CD4-positive, alpha-beta memory T cell (primary cell): ENCODE measurements at regions not wholly inside any gene's neighbourhood (a gene's known extent, or its start where the extent isn't known, plus 50 kb on each side); places are given as distances from the start of the nearest gene placed in this dataset.
"Not testable (repeated sequence)": the region's sequence is repeated elsewhere in the genome, so short reads cannot be mapped to it uniquely, and the experiment has no call there.

ENCODE experiments used
- CTCF ChIA-PET: fragments of 350-600 bp; sonication (Branson Sonifier 250); formaldehyde crosslinking; loops from one replicate; lab custom pipeline; 2021; ENCODE audit warnings: inconsistent platforms; ENCODE audit not compliant: partially characterized antibody; lab: Charles Lee
- POLR2A ChIA-PET: fragments of 350-600 bp; sonication (Branson Sonifier 250); formaldehyde crosslinking; loops from one replicate; lab custom pipeline; 2021; ENCODE audit not compliant: partially characterized antibody; lab: Charles Lee
- DNase-seq, 5 donors: peaks; one replicate each; pipeline versions ENCODE4 v3.0.0 to v3.0.0-alpha.2; 2020 to 2022; ENCODE audit warnings: mixed read lengths in 1 of 5
- H3K27ac ChIP-seq: one replicate; pipeline ENCODE4 v1.7.0; 2013; ENCODE audit warnings: low read depth, low read length
- H3K27me3 ChIP-seq: 2 replicates; pipeline ENCODE4 v1.7.0; 2013; ENCODE audit warnings: mild to moderate bottlenecking, low read length, moderate library complexity; ENCODE audit not compliant: insufficient read depth
- H3K36me3 ChIP-seq: 2 replicates; pipeline ENCODE4 v1.7.0; 2013; ENCODE audit warnings: mild to moderate bottlenecking, low read length, moderate library complexity; ENCODE audit not compliant: insufficient read depth
- H3K4me1 ChIP-seq: 2 replicates; pipeline ENCODE4 v1.7.0; 2013; ENCODE audit warnings: mild to moderate bottlenecking, low read length, moderate library complexity; ENCODE audit not compliant: insufficient read depth
- H3K4me3 ChIP-seq, 2 donors: one replicate each; pipeline ENCODE4 v1.7.0; 2013; ENCODE audit warnings: low read length in 2 of 2, mild to moderate bottlenecking in 1 of 2
- H3K9me3 ChIP-seq, 2 donors: one replicate each; pipeline ENCODE4 v1.7.0; 2013; ENCODE audit warnings: low read length in 2 of 2, control low read depth in 1 of 2; ENCODE audit not compliant: control insufficient read depth in 1 of 2
- H3K27ac Mint-ChIP-seq, 7 donors: one replicate each; pipeline ENCODE4 v1.8.0; 2020 to 2021; ENCODE audit warnings: mixed read lengths in 7 of 7, mild to moderate bottlenecking in 6 of 7, inconsistent platforms in 3 of 7, moderate library complexity in 3 of 7
- H3K27me3 Mint-ChIP-seq, 2 donors: one replicate each; pipeline ENCODE4 v1.8.0; 2020 to 2021; ENCODE audit warnings: mixed read lengths in 2 of 2
- H3K36me3 Mint-ChIP-seq, 2 donors: one replicate each; pipeline ENCODE4 v1.8.0; 2020 to 2021; ENCODE audit warnings: mixed read lengths in 2 of 2, inconsistent platforms in 1 of 2, mild to moderate bottlenecking in 1 of 2
- H3K4me1 Mint-ChIP-seq, 4 donors: one replicate each; pipeline ENCODE4 v1.8.0; 2020 to 2021; ENCODE audit warnings: mixed read lengths in 4 of 4, mild to moderate bottlenecking in 1 of 4
- H3K4me3 Mint-ChIP-seq, 8 donors: one replicate each; pipeline ENCODE4 v1.8.0; 2020 to 2021; ENCODE audit warnings: mixed read lengths in 8 of 8, mild to moderate bottlenecking in 7 of 8, moderate library complexity in 6 of 8, inconsistent platforms in 3 of 8
- H3K9me3 Mint-ChIP-seq, 8 donors: one replicate each; pipeline ENCODE4 v1.8.0; 2020 to 2021; ENCODE audit warnings: mixed read lengths in 8 of 8, mild to moderate bottlenecking in 5 of 8, inconsistent platforms in 3 of 8, moderate library complexity in 1 of 8
- intact Hi-C: fragments of 100-400 bp; cut with micrococcal nuclease; formaldehyde crosslinking; loops from one replicate; pipeline ENCODE4 v1.15.1; 2023

- H3K4me1 Mint-ChIP-seq, H3K9me3 ChIP-seq, intact Hi-C loops, H3K27ac ChIP-seq, DNase-seq, H3K4me1 ChIP-seq, H3K27ac Mint-ChIP-seq, H3K27me3 ChIP-seq, H3K36me3 ChIP-seq, POLR2A ChIA-PET, CTCF ChIA-PET, H3K4me3 ChIP-seq, H3K9me3 Mint-ChIP-seq, H3K36me3 Mint-ChIP-seq: not testable (repeated sequence)
- Mint-ChIP-seq H3K4me3 (peak overlapping the region in 1 of 8 donors; percentile 19), H3K27me3 (peaks cover 8 to 14% of the 10 kb centered on the region in 2 donors)
These were observed 55.3 kb downstream of the BBS10 start for GRCh38 chr12:76292891-76293290.

- CTCF ChIA-PET, H3K9me3 ChIP-seq, H3K9me3 Mint-ChIP-seq, H3K36me3 Mint-ChIP-seq, H3K36me3 ChIP-seq, H3K27ac Mint-ChIP-seq, H3K4me1 ChIP-seq, H3K27me3 ChIP-seq, H3K4me3 Mint-ChIP-seq, intact Hi-C loops, H3K4me1 Mint-ChIP-seq, DNase-seq, H3K4me3 ChIP-seq, POLR2A ChIA-PET, H3K27ac ChIP-seq: not testable (repeated sequence)
- H3K27me3 Mint-ChIP-seq, result peaks cover 8 to 14% of the 10 kb centered on the region in 2 donors
These were observed 55.9 kb downstream of the BBS10 start for GRCh38 chr12:76292305-76292704.

GRCh38 chr12:76290963-76291859 lies 57.0 kb downstream of the BBS10 start:
- Histone ChIP-seq H3K4me1 (no peaks in the 10 kb centered on the region), H3K4me3 (no peak overlapping the region), H3K27me3 (no peaks in the 10 kb centered on the region), H3K27ac (no peak overlapping the region), H3K36me3 (no peaks in the 10 kb centered on the region), H3K9me3 (no peaks in the 10 kb centered on the region)
- peaks cover 0 to 10% (median 5%) of the 10 kb centered on the region in 8 donors for H3K9me3 Mint-ChIP-seq
- H3K36me3 Mint-ChIP-seq, result no peaks in the 10 kb centered on the region
- DNase-seq, result no peak
- ChIA-PET POLR2A (no interaction called here), CTCF (no interaction called here)
- intact Hi-C loops, result no loop called here
- H3K27me3 Mint-ChIP-seq, result peaks cover 10 to 14% of the 10 kb centered on the region in 2 donors
- H3K4me3 Mint-ChIP-seq, result no peak overlapping the region
- no peaks in the 10 kb centered on the region for H3K4me1 Mint-ChIP-seq
- no peak overlapping the region for H3K27ac Mint-ChIP-seq

- H3K9me3 ChIP-seq, result no peaks in the 10 kb centered on the region
- no peaks in the 10 kb centered on the region for H3K27me3 ChIP-seq
- Mint-ChIP-seq H3K27ac (no peak overlapping the region), H3K9me3 (peaks cover 0 to 6% (median under 1%) of the 10 kb centered on the region in 8 donors), H3K27me3 (peaks cover 10 to 12% of the 10 kb centered on the region in 2 donors), H3K4me1 (no peaks in the 10 kb centered on the region), H3K4me3 (no peak overlapping the region), H3K36me3 (no peaks in the 10 kb centered on the region)
- POLR2A ChIA-PET, result no interaction called here
- H3K36me3 ChIP-seq, result no peaks in the 10 kb centered on the region
- DNase-seq, result no peak
- no peak overlapping the region for H3K4me3 ChIP-seq
- H3K27ac ChIP-seq, result no peak overlapping the region
- CTCF ChIA-PET, result no interaction called here
- H3K4me1 ChIP-seq, result no peaks in the 10 kb centered on the region
- intact Hi-C loops, result no loop called here
These were observed 60.0 kb downstream of the BBS10 start for GRCh38 chr12:76288218-76288617.

- intact Hi-C loops, result no loop called here
- DNase-seq, result no peak
- Mint-ChIP-seq H3K36me3 (no peaks in the 10 kb centered on the region), H3K27ac (no peak overlapping the region), H3K4me1 (no peaks in the 10 kb centered on the region), H3K27me3 (peaks cover 7 to 9% of the 10 kb centered on the region in 2 donors), H3K9me3 (no peaks in the 10 kb centered on the region), H3K4me3 (no peak overlapping the region)
- CTCF ChIA-PET, result no interaction called here
- POLR2A ChIA-PET, result no interaction called here
- Histone ChIP-seq H3K4me3 (no peak overlapping the region), H3K27me3 (no peaks in the 10 kb centered on the region), H3K4me1 (no peaks in the 10 kb centered on the region), H3K27ac (no peak overlapping the region), H3K9me3 (no peaks in the 10 kb centered on the region), H3K36me3 (no peaks in the 10 kb centered on the region)
These were observed 63.1 kb downstream of the BBS10 start for GRCh38 chr12:76284816-76285750.

- Histone ChIP-seq H3K9me3 (no peaks in the 10 kb centered on the region), H3K27me3 (no peaks in the 10 kb centered on the region), H3K4me3 (no peak overlapping the region), H3K4me1 (no peaks in the 10 kb centered on the region), H3K27ac (no peak overlapping the region), H3K36me3 (no peaks in the 10 kb centered on the region)
- POLR2A ChIA-PET, result no interaction called here
- CTCF ChIA-PET, result no interaction called here
- H3K9me3 Mint-ChIP-seq, result no peaks in the 10 kb centered on the region
- peaks cover 5 to 9% of the 10 kb centered on the region in 2 donors for H3K27me3 Mint-ChIP-seq
- no peak overlapping the region for H3K4me3 Mint-ChIP-seq
- DNase-seq, result no peak
- no peak overlapping the region for H3K27ac Mint-ChIP-seq
- H3K4me1 Mint-ChIP-seq, result no peaks in the 10 kb centered on the region
- intact Hi-C loops, result no loop called here
- no peaks in the 10 kb centered on the region for H3K36me3 Mint-ChIP-seq
These were observed 65.5 kb downstream of the BBS10 start for GRCh38 chr12:76282744-76283143.

GRCh38 chr12:76277480-76277879 lies 70.7 kb downstream of the BBS10 start:
- H3K4me3 ChIP-seq, result no peak overlapping the region
- ChIA-PET CTCF (no interaction called here), POLR2A (no interaction called here)
- H3K4me1 ChIP-seq, result no peaks in the 10 kb centered on the region
- no peaks in the 10 kb centered on the region for H3K36me3 ChIP-seq
- no peak for DNase-seq
- no peaks in the 10 kb centered on the region for H3K9me3 ChIP-seq
- H3K4me3 Mint-ChIP-seq, result no peak overlapping the region
- H3K27me3 ChIP-seq, result no peaks in the 10 kb centered on the region
- no peak overlapping the region for H3K27ac Mint-ChIP-seq
- intact Hi-C loops, result no loop called here
- H3K4me1 Mint-ChIP-seq, result no peaks in the 10 kb centered on the region
- H3K9me3 Mint-ChIP-seq, result no peaks in the 10 kb centered on the region
- H3K27ac ChIP-seq, result no peak overlapping the region
- H3K27me3 Mint-ChIP-seq, result peaks cover 5 to 7% of the 10 kb centered on the region in 2 donors
- no peaks in the 10 kb centered on the region for H3K36me3 Mint-ChIP-seq
